ENCODE measurements at regions not wholly inside any gene's neighbourhood (a gene's known extent, or its start where the extent isn't known, plus 50 kb on each side); places are given as distances from the start of the nearest gene placed in this dataset.

- Histone ChIP-seq H3K36me3 (no peaks in the 10 kb centered on the region), H3K4me1 (no peaks in the 10 kb centered on the region), H3K27ac (no peak overlapping the region), H3K4me3 (no peak overlapping the region), H3K9me3 (no peaks in the 10 kb centered on the region), H3K27me3 (no peaks in the 10 kb centered on the region)
- DNase-seq (no peak), FAIRE-seq (no peak), ATAC-seq (no peak)
- 71 to 82% methylated on average over 5 of the region's 5 CpGs for WGBS, 2 donors
- intact Hi-C loops (cut with DNase I), result no loop called here
- no peak for TF ChIP-seq CTCF (IDR thresholded peaks at IDR 0.05)
Observed at GRCh38 chr13:39134574-39134973, 96.3 kb downstream of the NHLRC3 start.

GRCh38 chr13:39144391-39144790, 106.1 kb downstream of the NHLRC3 start:
- intact Hi-C loops (cut with DNase I), result loop anchor here in 1 of 3 donors (10.0 kb wide), 1 partner anchor 470 kb away; no protein-coding TSS in a partner anchor
- DNase-seq (no peak), FAIRE-seq (no peak), ATAC-seq (no peak)
- no peaks in the 10 kb centered on the region for H3K9me3 ChIP-seq
- no peaks in the 10 kb centered on the region for H3K36me3 ChIP-seq
- peaks cover 0 to 6% (median 0%) of the 10 kb centered on the region in 4 donors for H3K27me3 ChIP-seq
- no peaks in the 10 kb centered on the region for H3K4me1 ChIP-seq
- H3K4me3 ChIP-seq, result no peak overlapping the region
- no peak for TF ChIP-seq CTCF (IDR thresholded peaks at IDR 0.05)
- no peak overlapping the region for H3K27ac ChIP-seq
- 26 to 29% methylated on average over 2 of the region's 2 CpGs for WGBS, 2 donors

GRCh38 chr13:39144941-39145533, 106.8 kb downstream of the NHLRC3 start:
- WGBS, 2 donors, result 11% methylated on average over 8 of the region's 8 CpGs
- intact Hi-C loops (cut with DNase I), result loop anchor here in 2 of 3 donors (5.0 to 10.0 kb wide), 2 partner anchors 467 to 470 kb away; no protein-coding TSS in a partner anchor
- Histone ChIP-seq H3K9me3 (no peaks in the 10 kb centered on the region), H3K27me3 (peaks cover 0 to 6% (median 0%) of the 10 kb centered on the region in 4 donors), H3K36me3 (no peaks in the 10 kb centered on the region), H3K4me3 (no peak overlapping the region), H3K4me1 (no peaks in the 10 kb centered on the region), H3K27ac (no peak overlapping the region)
- TF ChIP-seq CTCF (IDR thresholded peaks at IDR 0.05), result peak in 3 of 4 donors; percentile 43 to 56 (median 52)
- DNase-seq, result peak in 4 of 6 donors; percentile 24 to 58 (median 32)
- peak; percentile 59 for FAIRE-seq
- peak; percentile 67 to 90 (median 83) for ATAC-seq

GRCh38 chr13:39148513-39148961, 110.3 kb downstream of the NHLRC3 start:
- H3K27me3 ChIP-seq, result peaks cover 0 to 6% (median 0%) of the 10 kb centered on the region in 4 donors
- no peak for TF ChIP-seq CTCF (IDR thresholded peaks at IDR 0.05)
- H3K27ac ChIP-seq, result no peak overlapping the region
- no peaks in the 10 kb centered on the region for H3K9me3 ChIP-seq
- H3K4me1 ChIP-seq, result no peaks in the 10 kb centered on the region
- no peak overlapping the region for H3K4me3 ChIP-seq
- intact Hi-C loops (cut with DNase I), result loop anchor here in 2 of 3 donors (5.0 to 10.0 kb wide), 2 partner anchors 464 to 466 kb away; no protein-coding TSS in a partner anchor
- WGBS, 2 donors, result 60 to 83% methylated on average over 5 of the region's 5 CpGs
- FAIRE-seq (no peak), ATAC-seq (peak in 3 of 4 donors; percentile 65 to 86 (median 81)), DNase-seq (no peak)
- no peaks in the 10 kb centered on the region for H3K36me3 ChIP-seq

GRCh38 chr13:39149896-39150295, 111.6 kb downstream of the NHLRC3 start:
- no peak for ATAC-seq
- no peak for FAIRE-seq
- Histone ChIP-seq H3K27me3 (peaks cover 0 to 6% (median 0%) of the 10 kb centered on the region in 4 donors), H3K36me3 (no peaks in the 10 kb centered on the region), H3K27ac (no peak overlapping the region), H3K9me3 (no peaks in the 10 kb centered on the region), H3K4me1 (no peaks in the 10 kb centered on the region), H3K4me3 (no peak overlapping the region)
- DNase-seq, result no peak
- no peak for TF ChIP-seq CTCF (IDR thresholded peaks at IDR 0.05)
- 56 to 75% methylated on average over 5 of the region's 5 CpGs for WGBS, 2 donors
- intact Hi-C loops (cut with DNase I), result loop anchor here in 2 of 3 donors (5.0 to 10.0 kb wide), 2 partner anchors 462 to 465 kb away; no protein-coding TSS in a partner anchor

Data from pancreas (tissue), 10 donors.